Colon (tissue), 2 donors: ENCODE measurements at regions not wholly inside any gene's neighbourhood (a gene's known extent, or its start where the extent isn't known, plus 50 kb on each side); places are given as distances from the start of the nearest gene placed in this dataset.

Source experiments
- FAIRE-seq: peaks from 2 replicates; lab custom pipeline; 2012; peaks lifted over from hg19 to GRCh38; lab: Jason Lieb, UNC
- donor health status: control.
- donor health status: control.

DNA sequence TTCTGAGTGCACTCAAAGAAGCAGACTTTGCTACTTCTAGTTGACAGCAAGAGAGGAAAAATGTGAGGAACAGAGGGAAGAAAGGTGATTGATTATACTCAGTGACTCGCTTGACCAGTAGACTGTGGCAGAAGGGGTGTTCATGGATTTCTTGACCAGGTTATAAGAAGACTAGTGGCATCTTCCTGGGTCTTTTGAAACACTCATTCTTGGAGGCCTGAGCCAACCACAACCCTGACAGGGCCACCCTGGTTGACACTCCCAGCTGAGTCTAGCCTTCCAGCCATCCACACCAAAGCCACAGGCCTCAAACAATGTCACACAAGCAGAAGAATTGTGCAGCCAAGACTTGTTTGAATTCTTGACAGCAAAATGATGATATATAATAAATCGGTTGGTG lies 366.3 kb downstream of the SS18 start:
- no peak for FAIRE-seq

- FAIRE-seq, result no peak
Measured at GRCh38 chr18:25713103-25713502, 361.1 kb upstream of the ZNF521 start.

- no peak for FAIRE-seq
Measured at GRCh38 chr18:25710981-25711380, 359.0 kb upstream of the ZNF521 start.

DNA sequence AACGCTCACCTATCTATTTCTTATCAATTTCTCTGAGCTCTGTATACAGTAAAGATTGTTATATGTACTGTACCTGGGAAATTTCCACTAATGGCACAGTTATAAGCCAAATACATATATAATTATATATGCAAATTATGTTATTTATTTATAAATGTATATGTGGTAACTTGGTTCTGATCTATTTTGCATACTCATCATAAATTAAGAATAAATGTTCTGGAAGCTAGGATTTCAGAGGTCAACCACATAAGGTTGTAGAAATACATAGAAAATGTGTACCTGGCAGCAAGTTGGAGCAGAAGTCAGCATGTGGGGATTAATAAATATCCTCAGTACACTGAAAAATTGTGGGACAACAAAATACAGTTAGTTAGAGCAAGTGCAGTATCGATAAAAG lies 353.7 kb upstream of the ZNF521 start:
- FAIRE-seq, result no peak

- no peak for FAIRE-seq
Measured at GRCh38 chr18:25704494-25704893, 352.5 kb upstream of the ZNF521 start.

DNA sequence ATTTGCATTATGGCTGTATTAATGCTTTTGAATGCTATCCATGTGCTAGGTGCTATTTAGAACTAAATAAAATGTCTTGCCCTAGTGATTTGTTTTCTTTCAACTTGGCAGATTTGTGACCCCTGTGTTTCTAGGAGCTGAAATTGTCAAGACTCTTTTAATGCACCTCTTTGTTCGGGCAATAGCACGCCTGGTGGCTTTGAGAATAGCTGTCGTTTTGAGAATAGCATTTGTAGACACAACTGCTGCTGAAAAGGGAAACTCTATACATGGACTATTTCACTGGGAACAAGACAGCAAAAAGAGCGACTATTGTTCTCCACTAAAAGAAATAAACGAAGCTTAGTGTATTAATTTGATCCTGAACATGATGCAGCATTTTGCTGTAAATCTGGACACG lies 352.1 kb upstream of the ZNF521 start:
- FAIRE-seq, result no peak

DNA sequence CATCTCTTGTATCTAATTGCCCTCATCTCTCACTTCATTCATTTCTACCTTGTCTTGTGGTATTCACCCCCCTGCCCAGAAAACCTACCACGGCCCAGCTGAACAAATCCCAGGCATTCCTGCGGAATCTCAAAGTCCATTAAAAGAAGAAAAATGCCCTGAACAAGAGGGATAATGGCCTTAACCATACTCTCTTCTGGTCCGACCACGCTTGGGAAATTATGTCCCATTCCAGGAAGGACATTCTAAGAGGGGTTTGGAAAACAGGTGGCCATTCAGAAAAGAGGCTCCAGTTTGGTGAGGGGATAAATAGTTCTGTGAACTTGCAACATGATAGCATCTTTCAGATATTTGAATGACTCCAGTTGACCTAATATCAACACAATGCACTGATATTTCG lies 349.9 kb upstream of the ZNF521 start:
- no peak for FAIRE-seq

- no peak for FAIRE-seq
Measured at GRCh38 chr18:25686960-25687500, 335.1 kb upstream of the ZNF521 start.

DNA sequence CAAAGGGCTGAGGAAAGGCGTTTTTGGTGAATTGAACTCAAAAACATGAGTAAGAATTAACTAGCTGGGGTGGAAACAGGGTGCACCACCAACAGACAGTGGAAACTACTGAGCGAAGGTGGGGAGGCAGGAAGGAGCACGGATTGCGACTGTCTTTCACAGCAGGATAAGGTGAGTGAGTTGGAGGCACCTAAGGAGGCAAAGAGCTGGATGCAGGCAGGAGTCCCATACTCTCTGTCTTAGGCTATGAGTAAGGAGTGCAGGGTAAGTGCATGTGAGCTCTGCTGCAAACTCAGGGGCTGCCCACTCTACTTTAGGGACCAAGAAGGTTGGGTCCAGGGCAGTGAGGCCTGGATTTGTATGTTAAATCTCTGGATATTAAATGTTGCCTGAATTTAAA lies 333.1 kb upstream of the ZNF521 start:
- no peak for FAIRE-seq

DNA sequence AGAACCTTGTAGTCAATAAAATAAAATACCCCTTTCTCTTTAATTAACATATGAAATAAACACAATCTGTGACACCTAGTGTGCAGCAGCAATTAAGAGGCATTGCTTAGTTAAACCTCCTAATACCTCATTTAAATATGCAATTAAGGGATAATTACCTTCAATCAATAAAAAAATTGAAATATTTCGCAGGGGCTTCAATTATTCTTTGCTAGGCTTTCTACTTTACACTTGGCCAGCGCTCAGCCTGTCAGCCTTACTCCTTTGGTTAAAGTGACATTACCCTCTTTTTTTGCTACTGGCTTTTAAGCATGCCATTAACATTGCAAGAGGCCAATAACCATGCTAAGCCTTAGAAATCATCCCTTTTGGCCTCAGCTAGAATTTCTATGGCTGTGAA lies 327.5 kb upstream of the ZNF521 start:
- no peak for FAIRE-seq

- FAIRE-seq, result no peak
Measured at GRCh38 chr18:25678221-25678620, 326.3 kb upstream of the ZNF521 start.

- FAIRE-seq, result no peak
Measured at GRCh38 chr18:25675123-25675850, 323.3 kb upstream of the ZNF521 start.

- FAIRE-seq, result no peak
Measured at GRCh38 chr18:25674183-25674582, 322.2 kb upstream of the ZNF521 start.

GRCh38 chr18:25672490-25672889 lies 320.5 kb upstream of the ZNF521 start:
- no peak for FAIRE-seq

- FAIRE-seq, result no peak
Measured at GRCh38 chr18:25669741-25670140, 317.8 kb upstream of the ZNF521 start.

DNA sequence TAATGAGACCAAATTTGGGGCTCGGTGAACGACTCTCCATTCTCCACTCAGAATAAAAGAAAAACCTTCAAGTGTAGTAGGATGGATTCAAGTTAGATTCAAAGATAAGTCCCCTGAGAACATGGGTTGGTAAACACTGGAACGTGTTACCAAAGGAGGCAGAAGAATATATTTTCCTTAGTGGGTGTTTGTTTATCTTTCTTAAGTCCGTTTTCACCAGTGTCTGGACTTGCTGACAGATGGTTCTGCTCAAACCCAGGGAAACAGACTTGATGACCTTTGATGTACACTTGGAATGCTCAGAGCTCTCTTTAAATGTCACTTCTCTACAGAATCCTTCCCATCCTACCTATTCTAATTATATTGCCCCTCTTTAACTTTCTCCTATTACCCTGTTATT lies 310.3 kb upstream of the ZNF521 start:
- no peak for FAIRE-seq

- FAIRE-seq, result no peak
Measured at GRCh38 chr18:25661831-25662230, 309.9 kb upstream of the ZNF521 start.

GRCh38 chr18:25659541-25659940 lies 307.6 kb upstream of the ZNF521 start:
- no peak for FAIRE-seq

DNA sequence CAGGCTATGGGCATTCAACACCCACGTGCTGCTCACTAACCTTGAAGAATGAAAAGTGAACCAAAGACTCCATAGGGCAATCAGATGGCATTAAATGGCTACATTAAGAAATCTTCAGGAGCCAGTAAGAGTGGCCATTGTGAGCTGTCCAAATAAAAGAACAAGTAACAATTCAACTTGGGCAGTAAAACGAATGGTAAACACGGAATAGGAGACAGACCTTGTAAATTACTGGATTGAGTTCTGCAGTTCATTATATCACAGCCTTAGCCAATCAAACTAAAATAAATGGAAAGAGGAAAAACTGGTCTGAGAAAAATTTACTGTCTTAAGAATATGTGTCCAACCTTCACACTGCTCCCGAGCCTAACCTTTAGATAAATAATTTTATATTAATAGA lies 306.5 kb upstream of the ZNF521 start:
- peak; percentile 10 for FAIRE-seq

DNA sequence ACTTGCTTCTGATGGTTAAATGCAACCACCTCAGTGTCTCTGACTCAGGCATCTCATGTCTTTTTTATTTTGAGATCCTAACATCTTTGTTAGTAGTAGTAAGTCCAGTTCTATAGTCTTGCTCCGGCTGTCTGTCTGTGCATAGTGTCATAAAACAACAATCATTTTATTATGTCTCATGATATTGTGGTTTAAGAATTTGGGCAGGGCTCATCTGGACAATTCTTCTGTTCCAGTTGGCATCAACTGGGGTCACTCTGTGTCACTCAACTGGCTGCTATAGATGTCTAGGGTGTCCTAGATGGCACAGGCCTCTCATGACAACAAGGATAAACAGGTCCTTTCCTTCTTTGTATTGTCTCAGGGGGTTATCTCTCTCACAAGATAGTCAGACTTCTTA lies 299.6 kb upstream of the ZNF521 start:
- FAIRE-seq, result no peak

- no peak for FAIRE-seq
Measured at GRCh38 chr18:25650201-25650941, 298.4 kb upstream of the ZNF521 start.

DNA sequence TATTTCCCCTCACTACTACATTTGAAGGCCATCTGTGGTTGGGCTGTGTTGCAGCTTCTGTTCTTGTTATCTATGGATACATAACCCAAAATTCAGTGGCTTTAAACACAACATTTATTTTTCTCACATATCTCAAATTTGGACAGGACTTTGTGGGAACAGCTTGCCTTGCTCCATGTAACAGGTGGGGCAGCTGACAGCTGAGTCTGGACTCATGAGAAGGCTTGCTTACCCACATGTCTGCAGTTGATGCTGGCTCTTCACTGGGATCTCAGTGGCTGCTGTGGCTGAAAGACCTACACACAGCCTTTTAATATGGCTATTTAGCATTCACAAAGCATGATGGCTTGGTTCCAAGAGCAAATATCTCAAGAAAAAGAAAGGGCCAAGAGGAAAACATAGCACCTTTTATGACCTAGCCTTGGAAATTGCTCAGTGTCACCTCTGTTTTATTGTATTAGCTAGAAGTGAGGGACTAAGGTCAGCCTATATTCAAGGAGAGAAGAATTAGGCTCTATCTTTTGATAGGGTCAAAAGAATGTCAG lies 296.8 kb upstream of the ZNF521 start:
- no peak for FAIRE-seq

DNA sequence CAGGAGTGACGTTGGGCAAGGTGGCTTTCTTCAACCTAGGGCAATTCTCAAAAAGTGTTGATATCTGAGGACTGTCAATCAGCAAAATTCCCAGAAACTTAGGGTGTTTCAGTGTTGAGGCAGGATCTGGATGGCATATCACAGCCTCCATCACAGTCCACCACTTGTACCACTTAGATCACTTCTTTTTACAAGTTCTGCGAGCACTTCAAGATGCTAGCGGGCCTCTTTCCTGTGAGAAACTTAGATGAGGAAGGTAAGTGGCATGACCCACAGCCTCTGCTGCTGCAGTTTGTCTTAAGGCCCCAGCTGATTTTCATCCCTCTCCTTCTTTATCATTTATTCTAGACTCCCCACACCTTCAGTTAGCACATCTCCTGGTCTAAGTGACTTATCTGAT lies 295.4 kb upstream of the ZNF521 start:
- no peak for FAIRE-seq
